ENCODE measurements at regions not wholly inside any gene's neighbourhood (a gene's known extent, or its start where the extent isn't known, plus 50 kb on each side); places are given as distances from the start of the nearest gene placed in this dataset.
"Not testable (repeated sequence)": the region's sequence is repeated elsewhere in the genome, so short reads cannot be mapped to it uniquely, and the experiment has no call there.

- H3K27ac ChIP-seq, result not testable (repeated sequence)
- TF ChIP-seq CTCF (conservative IDR thresholded peaks at IDR 0.05), result peak; percentile 23; the same call in 1 of the 2 replicates
These were observed 421.0 kb downstream of the RPIA start for GRCh38 chr2:89112434-89112833.

DNA sequence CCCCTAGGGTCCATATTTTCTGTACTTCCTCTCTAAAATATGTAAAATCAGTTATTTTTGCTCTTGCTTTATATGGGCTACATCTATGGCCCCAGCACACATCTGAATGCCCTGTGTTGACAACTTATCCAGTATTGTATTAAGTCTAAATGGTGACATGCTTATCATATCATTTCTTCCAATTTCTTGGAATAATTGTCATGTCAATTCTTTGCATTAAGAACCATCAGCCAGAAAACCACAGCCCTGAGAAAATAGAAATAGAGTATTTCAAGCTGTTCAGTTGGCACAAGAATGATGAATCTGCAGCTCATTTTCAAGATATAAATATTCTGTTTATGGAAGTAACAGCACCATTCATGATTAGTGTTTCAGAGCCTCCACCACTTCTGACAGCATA is 421.8 kb downstream of the RPIA start:
- H3K27ac ChIP-seq, result not testable (repeated sequence)

DNA sequence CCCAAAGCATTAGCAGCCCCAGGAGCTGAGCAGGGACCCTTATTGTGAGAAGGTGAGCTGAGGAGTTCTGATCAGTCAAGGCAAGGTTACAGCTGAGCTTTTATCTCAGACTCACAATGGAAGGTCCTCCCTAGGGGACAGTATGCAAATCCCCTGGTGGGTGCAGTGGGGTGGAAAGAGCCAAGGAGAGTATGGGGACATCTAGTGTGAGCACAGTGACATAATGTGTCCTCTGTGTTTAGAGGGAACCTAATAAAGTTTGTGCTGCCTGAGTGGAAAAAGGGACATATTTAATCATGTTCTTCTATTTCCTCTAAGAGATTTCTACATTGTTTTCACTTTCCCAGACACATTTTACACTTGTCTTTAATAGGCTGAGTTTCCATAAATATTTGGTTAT is 438.0 kb downstream of the RPIA start:
- not testable (repeated sequence) for H3K27ac ChIP-seq

DNA sequence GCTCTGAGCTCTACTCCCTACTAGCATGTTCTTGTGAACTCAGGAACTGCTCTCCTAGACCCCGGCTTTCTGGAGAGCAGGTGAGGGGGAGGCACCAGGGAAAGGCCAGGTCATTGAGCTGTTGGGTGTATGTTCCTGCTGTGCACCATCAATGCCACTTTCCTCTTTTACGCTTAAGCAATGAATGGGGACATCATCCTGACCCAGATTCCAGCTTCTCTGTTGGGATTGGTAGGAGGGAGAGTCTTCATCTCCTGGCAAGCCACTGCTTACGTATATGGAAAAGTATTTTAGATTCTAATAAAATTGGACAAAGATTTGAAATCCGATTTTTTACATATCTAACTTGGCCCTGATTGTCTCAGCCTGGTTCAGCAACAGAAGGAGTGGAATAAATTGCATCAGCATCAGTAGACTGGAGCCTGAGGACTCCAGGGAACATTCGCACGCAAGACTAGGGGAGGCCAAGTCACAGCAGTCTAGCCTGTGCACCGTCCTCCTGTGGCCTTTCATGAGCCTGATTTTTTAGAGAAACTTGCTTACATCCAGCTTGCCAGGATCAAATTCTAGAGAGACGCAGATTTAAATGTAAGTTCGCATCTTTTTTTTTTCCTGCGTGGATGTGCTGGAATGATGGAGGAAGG is 439.3 kb downstream of the RPIA start:
- not testable (repeated sequence) for H3K27ac ChIP-seq

DNA sequence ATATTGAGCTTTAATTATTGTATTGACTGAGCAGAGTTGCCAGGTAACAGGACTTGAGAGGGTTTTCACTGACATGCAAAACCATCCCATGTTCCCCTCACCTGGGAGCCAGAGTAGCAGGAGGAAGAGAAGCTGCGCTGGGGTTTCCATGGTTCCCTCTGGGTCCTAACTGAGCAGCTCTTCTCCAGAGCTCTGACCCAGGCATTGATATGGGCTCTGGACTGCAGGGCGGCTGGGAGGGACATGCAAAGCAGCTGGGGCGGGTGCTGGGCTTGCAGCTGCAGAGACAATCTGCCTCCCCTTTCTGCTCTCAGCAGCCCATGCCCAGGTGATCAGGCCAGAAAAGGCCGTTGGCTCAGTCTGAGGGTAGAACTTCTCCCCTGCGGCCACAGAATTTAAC is 451.5 kb downstream of the RPIA start:
- not testable (repeated sequence) for H3K27ac ChIP-seq

DNA sequence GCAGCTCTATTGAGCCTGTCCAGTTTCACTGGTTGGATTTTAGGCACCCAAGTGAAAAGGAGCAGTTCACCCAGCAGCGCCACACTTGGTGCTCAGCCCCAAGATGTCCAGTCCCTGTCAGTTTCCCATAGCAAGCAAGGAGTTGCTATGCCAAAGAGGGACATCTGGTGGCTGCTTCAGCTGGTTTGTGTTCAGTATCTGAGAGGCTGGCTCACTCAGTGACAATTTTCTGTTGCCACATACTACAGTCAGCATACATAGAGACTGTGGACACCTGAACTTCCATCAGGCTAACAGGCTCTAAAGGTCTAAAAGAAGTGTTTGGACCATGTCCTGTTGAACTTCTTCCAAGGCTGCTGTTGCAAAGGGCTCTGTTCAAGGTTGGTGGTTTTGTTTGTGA is 453.9 kb downstream of the RPIA start:
- not testable (repeated sequence) for H3K27ac ChIP-seq

GRCh38 chr2:89148256-89148655 is 456.8 kb downstream of the RPIA start:
- not testable (repeated sequence) for H3K27ac ChIP-seq

- H3K27ac ChIP-seq, result not testable (repeated sequence)
These were observed 460.2 kb downstream of the RPIA start for GRCh38 chr2:89151699-89152098.

DNA sequence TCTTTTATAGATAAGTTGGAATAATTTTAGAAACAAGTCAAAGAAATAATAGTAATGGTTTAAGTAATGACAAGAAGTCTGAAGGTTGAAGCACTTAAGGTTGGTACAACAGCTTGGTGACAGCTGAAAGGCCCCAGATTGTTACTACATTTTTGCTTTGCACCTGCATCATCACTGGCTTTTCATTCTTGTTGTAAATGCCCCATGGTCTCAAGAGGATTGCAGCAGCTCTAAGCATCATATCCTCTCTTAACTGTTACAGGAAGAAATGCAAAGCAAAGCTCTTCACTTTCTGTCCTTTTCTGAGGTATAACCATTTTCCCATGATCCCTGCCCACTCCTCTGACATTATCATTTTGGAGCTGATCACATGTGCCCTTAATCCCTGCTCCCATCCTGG is 461.0 kb downstream of the RPIA start:
- not testable (repeated sequence) for H3K27ac ChIP-seq

DNA sequence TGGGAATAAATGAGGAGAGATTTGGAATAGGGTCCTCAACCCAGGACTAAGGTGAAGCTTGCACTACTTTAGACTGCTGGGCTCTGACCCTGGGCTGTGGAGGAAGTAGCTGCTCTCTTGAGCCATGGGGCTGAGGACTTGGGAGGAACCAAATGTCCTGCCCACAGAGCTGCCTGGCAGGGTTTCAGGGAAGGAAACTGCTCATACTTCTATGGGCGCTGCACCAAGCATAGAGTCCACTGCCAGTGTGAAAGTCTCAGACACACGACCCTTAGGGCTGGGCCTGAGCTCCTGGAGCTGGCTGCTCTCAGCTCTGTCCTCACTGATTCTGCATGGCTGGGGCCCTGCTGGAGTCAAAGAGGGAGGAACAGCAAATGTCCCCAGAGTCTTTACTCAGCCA is 461.7 kb downstream of the RPIA start:
- not testable (repeated sequence) for H3K27ac ChIP-seq

GRCh38 chr2:89154247-89154682 is 462.8 kb downstream of the RPIA start:
- not testable (repeated sequence) for H3K27ac ChIP-seq

- not testable (repeated sequence) for H3K27ac ChIP-seq
These were observed 468.8 kb downstream of the RPIA start for GRCh38 chr2:89160306-89160705.

DNA sequence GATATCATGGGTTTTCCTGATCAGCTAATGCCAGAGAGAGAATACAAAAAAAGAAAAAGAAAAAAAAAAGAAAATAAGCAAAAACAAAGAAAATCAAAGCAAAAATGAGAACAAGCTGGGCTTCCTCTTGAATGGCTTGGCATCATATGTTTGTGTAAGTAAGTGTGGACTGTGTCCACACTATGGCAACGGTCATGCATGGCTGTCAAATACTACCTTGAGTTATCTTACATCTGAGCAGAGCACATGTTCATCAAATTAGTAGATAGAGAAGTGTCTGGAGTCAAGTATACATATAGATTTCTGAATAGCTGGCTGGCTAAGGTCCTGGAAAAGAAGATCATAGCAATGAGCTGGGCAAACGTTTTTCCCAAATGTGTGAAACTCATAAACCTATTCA is 470.2 kb downstream of the RPIA start:
- not testable (repeated sequence) for H3K27ac ChIP-seq

GRCh38 chr2:89170506-89171173 is 479.2 kb downstream of the RPIA start:
- not testable (repeated sequence) for H3K27ac ChIP-seq

DNA sequence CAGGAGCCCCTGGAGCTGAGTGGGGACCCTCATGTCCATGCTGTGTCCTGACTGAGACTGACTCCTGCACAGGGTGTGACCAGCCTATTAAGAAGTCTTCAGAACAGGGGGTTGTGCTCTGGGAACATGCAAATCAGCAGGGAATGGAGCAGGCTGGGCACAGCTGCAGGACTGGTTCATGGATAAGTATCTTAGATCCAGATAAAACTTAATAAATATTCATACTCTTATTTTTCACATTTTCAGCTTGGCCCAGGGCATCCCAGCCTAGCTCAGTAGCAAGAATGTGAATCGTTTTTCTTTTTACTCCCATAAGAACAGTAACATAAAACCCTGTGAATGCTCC is 479.7 kb downstream of the RPIA start:
- not testable (repeated sequence) for H3K27ac ChIP-seq

- not testable (repeated sequence) for H3K27ac ChIP-seq
These were observed 485.5 kb downstream of the RPIA start for GRCh38 chr2:89177004-89177403.

DNA sequence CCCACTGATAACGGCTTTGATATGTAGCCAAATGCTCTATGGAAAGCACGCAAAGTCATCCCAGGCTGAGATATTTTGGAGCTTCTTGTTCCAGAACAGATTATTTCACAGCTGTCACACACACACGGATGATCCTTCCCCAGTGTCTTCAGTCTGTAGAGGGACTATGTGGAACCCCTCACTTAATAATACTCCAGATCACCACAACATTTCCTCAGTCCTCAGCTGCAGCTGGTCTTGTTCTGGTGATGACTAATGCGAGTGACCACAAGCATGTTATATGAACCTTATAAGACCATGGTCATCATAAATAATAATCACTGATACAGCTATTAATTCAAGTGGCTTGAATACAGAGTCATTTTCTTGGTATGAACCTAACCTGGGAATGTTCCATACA is 490.7 kb downstream of the RPIA start:
- not testable (repeated sequence) for H3K27ac ChIP-seq

- not testable (repeated sequence) for H3K27ac ChIP-seq
These were observed 493.3 kb downstream of the RPIA start for GRCh38 chr2:89184746-89185145.

DNA sequence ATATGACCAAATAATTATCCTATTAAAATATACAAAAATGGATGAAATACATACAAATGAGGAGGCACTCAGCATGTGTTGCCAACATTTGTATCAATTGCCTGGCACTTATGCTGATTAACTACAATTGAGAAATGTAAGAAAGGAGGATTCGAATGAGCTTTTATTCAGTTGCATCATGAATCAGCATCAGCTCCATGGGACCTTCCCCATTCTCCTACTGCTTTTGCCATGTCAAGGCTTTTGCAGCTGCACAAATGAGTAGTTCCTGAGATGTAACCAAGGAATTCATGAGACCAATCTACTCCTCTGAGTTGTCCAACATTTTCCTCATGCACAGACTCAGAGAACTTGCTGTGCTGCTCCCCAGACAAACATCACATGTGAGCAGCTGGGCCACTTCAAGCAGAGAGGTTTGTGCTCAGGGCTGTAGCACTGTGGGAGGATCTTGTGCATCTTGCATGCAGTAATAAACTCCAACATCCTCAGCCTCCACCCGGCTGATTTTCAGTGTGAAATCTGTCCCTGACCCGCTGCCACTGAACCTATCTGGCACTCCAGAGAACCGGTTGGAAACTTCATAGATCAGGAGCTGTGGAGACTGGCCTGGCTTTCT is 504.3 kb downstream of the RPIA start:
- H3K27ac ChIP-seq, result not testable (repeated sequence)

- not testable (repeated sequence) for H3K27ac ChIP-seq
These were observed 505.2 kb downstream of the RPIA start for GRCh38 chr2:89196719-89197118.

DNA sequence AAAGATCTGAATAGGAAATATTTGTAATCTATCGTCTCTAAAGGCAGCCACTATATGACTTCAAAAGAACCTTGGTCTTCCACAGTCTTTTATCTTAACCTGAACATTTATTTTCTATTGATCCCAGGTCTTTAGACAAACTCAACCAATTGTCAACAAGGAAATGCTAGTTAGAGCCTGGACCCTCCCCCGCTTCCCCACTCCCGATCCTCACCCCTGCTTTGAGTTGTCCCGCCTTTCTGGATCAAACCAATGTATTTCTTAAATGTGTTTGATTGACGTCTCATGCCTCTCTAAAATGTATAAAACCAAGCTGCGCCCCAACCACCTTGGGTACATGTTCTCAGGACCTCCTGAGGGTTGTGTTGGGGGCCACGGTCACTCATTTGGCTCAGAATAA is 506.6 kb downstream of the RPIA start:
- not testable (repeated sequence) for H3K27ac ChIP-seq
